Left forelimb (tissue), 1 donor: ENCODE measurements at regions not wholly inside any gene's neighbourhood (a gene's known extent, or its start where the extent isn't known, plus 50 kb on each side); places are given as distances from the start of the nearest gene placed in this dataset.

Experiments
- DNase-seq: peaks from one replicate; pipeline ENCODE4 v3.0.0-alpha.2; 2018; ENCODE audit warnings: low spot score

DNA sequence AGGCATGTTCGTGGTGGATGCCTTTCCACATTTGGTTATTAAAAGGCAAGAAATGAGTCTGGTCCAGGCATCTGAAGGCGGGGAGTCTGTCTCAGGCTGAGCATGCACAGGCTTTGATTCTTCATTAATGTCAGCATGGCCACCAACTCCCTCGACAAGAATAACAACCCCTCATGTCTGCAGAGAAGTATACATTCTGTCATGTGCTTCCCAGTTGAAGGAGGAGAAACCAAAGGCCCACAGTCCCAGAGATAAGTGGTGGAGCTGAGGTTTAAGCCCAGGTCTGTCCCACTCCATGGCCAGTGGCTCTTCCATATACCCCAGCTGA is 61.6 kb upstream of the LAPTM5 start:
- DNase-seq, result no peak

DNA sequence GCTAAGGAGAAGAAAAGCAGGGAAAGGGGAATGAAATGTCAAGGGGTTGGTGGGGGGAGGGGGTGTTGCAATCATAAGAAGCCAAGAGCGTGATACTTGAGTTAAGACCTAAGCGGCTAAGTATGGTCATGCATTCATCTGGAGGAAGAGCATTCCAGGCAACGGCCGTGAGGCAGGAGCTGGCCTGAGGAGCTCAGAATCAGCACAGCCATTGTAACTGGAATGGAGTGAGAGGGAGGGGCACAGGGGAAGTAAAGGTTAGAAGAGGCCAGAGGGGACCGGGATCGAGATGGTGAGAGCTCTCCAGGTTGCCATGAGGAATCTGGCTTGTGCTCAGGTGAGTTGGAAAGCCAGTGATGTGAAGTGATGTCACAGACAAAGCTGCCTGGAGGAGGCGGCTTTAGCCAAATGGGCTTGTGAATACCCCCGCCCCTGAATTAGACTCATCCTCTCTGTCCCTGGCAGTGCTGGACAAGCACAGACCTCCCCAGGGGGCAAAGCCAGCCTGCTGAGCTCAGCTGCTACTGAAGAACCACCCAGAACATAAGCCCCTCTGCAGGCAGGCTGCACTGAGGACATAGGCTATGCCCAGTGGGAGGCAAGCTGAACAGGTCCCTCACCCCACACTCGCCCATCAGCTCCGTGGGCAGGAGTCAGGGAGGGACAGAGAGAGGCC is 61.1 kb upstream of the LAPTM5 start:
- DNase-seq, result no peak

DNA sequence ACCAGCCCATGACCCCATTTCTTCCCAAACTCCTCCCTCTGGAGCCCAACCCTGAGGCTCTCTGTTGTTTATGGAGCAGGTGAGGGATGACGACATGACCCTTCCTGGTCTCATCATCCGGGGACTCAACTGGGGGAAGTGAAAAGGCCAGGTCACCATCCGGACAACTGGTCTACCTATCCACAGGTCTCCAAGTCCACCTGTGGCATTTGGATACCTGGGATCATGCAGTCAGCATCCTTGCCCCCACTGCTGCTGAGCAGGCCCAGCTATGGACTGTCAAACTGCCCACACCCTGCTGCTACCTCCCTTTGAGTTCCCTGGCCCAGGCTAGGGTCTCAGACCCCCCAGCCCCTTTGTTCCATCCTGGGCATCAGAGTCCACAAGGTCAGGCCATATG is 60.0 kb upstream of the LAPTM5 start:
- no peak for DNase-seq

DNA sequence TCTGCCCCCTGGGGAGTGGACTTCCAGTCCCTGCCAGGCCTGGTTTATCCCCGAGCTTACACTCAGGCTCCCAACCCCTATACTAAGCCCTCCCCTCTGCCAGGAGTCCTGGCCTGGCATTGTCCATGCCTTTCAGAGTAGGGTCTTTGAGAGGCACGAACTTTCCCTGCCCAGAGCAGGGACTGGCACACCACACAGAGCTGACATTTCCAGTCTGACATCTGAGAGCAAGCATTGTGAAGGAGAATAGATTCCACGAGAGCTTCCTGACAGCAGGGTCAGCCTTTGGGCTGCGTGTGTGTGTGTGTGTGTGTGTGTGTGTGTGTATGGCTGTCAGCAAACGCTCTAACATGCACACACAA is 59.5 kb upstream of the LAPTM5 start:
- no peak for DNase-seq

DNA sequence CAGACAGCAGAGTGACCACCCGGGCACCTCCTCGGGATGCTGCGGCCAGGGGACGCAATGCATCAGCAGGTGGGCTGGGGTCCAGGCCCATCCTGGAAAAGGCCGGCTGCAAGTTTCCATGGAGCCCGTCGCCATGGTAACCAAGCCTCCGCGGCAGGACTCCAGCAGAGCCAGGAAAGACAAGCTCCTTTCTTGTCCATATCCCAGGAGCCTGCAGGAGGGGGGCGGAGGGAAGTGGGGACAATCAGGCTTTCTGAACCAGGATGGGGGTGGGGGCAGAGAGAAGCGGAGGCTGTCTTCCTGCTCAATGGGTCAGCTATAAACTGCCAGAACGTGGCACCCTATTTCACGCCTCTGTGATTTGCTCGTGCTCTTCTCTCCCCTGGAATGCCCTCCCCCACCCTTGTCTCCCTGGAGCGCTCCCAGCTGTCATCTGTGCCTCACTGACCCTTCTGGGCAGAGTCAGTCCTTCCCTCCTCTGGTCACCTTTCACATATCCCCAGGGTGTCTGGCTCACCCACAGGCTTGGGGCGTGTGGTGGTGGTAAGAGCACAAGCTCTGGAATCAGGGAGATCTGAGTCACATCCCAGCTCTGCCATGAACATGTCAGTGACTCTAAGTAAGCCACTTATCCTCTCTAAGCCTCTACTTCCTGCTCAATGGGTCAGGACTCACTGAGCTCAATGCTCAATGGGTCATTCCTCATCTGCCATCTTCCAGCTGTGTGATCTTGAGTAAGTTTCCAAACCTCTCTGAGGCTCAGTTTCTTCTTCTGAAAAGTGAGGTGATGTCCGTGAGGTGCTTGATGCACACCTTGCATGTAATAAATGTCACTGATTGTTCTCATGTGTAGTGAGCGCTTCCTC is 58.9 kb upstream of the LAPTM5 start:
- peak; percentile 85 for DNase-seq

DNA sequence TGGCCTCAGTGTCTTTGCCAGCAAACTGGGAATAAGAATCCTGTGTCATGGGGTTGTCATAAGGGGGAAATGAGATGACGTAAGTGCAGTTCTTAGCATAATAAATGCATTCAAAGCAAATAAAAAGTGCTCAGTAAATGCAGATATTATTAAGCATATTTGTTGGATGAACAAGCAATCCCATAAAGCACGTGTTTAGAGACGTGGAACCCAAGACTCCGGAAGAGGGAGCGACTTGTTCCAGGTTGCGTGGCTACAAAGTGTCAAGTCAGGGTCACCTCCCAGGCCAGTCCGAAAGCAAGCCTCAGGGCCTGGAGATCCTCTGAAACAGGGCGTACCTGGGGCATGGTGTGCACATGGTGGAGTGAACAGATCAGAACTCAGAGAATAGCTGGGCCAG is 58.0 kb upstream of the LAPTM5 start:
- DNase-seq, result no peak

DNA sequence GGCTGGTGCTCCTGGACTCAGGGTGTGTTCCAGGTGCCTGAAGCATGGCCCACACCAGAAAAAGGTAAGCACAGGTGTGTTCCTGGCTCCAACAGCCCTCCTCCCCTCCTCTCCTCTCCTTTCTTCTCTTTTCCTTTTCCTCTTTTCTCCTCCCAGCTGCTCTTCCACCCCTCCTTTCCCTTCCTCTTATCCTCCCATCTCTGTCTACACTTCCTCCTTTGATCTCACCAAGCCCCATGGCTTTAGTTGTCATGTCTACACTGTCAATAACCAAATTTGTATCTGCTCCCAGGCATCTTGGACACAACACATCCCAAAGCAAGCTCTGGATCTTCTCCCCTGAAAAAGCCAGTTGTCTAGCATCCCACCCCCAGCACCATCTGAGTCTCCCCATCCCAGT is 56.7 kb upstream of the LAPTM5 start:
- DNase-seq, result no peak

DNA sequence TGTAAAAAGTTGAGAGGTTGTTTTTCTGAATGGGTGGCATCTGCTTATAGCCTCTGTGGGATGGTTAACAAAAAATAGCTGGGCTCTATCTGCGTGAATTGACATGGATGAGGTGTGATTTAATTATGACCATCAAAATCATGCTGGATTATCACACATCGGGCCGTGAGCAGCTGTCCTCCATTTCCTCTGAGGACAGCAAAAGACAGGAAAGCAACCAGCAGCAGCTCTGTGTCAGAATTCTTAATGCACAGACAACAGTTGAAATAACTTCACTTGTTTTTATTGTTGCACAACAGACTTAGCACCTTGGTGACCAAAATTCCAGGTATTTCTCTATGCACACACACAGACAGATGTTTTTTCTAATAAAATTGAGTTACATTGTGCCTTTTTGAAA is 54.5 kb upstream of the LAPTM5 start:
- DNase-seq, result no peak

DNA sequence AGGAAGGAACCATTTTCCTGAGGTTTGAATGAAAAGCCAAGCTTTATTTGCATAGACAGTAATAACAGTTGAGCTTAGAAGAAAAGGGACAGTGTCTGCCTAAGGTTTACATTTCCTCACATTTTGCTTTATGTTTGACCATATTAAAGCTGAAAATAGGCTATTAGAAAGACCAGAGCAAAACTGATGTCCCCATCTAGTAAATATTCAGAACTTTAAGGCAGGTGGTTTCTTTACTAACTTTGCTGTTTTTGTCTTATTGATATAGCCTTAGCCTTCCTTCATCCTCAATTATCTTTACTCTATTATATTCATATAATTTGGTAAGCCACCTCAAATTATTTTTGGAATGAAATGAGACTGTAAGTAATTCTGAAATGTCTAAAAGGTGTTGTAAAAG is 53.6 kb upstream of the LAPTM5 start:
- DNase-seq, result no peak

DNA sequence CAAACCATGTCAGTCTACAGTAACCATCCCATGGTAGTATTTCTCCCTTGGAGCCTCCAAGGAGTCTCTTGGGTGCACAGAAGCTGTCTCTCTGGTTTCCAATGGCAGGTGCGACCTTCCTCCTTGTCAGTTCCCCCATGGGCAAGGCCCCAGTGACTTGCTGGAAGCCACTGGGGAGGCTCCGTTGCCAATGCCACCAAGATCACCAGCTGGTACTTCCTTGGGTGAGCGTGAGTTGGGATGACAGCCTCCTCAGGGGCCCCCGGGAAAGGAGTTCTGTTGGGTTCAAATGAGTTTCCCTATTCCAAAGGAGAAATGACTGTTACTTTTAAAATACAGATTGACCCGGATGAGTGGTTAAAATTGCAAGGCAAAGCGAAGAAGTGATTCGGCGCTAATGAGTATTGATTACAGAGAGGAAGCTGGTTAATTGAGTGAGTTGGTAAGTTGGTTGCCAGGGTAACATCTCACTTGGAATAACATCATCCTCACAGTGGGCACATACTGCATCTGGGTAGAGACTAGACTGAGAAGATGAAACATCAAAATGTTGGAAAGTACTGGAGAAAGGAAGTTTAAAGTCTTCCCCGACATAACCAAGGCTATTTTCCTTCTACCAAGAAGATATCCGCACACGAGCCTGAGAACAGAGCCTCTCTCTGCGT is 53.0 kb upstream of the LAPTM5 start:
- no peak for DNase-seq

DNA sequence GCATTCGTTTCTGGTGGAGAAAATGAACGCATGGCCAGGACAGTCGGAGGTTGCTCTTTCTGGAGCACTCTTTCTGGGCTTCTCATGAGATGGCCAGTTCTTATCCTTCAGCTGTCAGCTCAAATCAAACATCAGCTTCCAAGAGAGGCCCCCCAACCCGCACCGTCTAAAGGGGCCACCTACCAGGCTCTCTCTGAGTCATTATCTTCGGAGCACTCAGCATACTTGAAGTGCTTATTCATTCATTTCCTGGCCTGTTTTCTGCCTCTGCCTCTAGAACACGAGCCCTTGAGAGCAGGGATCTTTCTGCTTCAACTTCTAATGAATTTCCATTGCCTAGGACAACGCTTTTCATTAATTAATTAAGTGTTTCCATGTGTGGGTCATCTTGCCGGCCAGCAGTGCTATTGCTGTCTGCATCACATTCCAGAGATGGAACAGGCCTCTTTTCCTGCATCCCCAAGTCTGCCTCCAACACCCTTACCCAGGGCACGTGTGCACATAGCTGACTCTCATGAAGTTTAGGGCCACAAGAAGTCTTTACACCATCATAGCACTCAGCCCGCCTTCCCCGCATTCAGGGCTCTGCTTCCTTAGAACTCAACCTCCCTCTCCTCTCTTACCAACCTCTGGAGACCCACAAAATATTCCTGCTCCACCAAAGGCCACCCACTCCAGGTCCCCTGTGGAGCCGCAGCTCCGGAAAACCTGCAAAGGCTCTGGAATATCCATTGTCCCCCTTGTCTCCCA is 52.1 kb upstream of the LAPTM5 start:
- DNase-seq, result no peak

DNA sequence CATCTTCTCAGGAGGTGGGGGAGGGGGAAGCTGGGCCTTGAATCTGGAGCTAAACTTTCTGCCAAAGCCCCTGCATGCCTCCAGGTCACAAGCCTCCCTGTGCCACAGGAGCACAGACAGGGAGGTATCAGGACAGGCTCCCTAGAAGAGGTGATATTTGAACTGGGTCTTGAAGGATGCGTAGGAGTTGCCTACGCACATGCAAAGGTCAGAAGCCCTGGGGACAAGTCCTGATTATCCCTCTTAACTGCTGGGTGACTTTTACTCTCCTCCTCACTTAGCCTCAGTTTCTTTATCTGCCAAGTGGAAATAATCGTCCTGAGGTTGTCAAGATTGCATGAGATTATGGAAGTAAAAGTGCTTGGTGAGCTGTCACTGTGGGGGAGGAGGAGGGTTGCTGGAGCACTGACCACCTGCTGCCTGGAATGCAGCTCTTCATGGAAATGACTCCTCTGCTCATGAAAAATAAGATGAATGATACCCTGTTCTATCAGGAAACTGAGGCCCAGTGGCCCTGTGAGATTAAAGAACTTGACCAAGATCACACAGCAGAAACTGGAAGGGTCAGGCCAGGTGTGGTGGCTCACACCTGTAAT is 50.6 kb upstream of the LAPTM5 start:
- DNase-seq, result no peak

DNA sequence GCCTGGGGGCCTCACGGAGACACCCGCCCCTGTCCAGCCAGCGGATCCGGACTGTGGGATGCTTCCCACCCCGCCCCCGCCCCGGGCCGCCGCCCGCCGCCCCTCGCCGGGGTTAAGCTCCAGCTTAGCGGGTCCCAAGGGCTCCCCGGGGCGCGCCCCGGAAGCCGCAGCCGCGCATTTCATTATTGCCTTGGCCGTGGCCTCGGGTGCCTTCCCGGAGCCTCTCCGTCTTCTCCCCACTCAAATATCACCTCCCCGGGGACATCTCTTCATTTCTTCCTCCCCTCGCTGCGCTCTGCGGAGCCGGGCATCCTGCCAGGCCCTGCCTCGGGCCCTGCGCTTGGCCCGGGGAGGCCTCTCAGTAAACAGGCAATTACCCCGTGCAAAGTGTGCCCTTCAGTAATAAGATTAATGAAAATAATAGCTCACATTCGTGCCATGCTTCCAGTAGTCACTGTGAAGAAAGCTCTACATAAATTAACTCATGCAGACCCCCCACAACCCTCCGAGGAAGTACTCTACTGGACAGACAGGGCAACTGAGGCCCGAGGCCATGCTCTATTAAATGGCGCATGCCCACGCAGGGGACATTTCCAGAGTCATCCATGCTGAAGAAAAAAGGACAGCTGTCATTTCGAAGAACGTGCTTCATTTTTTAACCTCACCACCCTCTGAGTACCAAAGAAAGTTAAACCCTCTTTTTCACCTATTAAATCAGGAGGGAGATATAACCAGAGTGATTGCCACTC is 49.9 kb upstream of the LAPTM5 start:
- DNase-seq, result no peak
